Glutamatergic neuron (in vitro differentiated cells): ENCODE measurements at regions not wholly inside any gene's neighbourhood (a gene's known extent, or its start where the extent isn't known, plus 50 kb on each side); places are given as distances from the start of the nearest gene placed in this dataset. TPM values are rescaled to one million over a fixed set of nuclear protein-coding genes. Genes with fewer than 3 reads are reported as not detected.

Source experiments
- microRNA-seq: library from miRNA; unstranded; fragments of <30 nt; microRNA quantifications from one replicate; pipeline ENCODE4, GENCODE V29; 2020; ENCODE audit not compliant: unreplicated experiment

Small RNAs in the stretch of these regions (microRNA-seq; reads per million reads assigned to microRNA genes)
- not detected for gene MIR3144
